Stimulated activated CD8-positive, alpha-beta memory T cell treated with anti-CD3 and anti-CD28 coated beads, Interleukin-7, amount 100 ng/mL, for 4 hours (primary cell): ENCODE measurements at regions not wholly inside any gene's neighbourhood (a gene's known extent, or its start where the extent isn't known, plus 50 kb on each side); places are given as distances from the start of the nearest gene placed in this dataset.
A peak's percentile ranks its signal among the peaks of the same experiment; 100 is the strongest.

Experiments used
- DNase-seq, 2 donors: peaks; one replicate each; pipeline ENCODE4 v3.0.0-alpha.2; 2020; ENCODE audit warnings: low read depth in 2 of 2

DNA sequence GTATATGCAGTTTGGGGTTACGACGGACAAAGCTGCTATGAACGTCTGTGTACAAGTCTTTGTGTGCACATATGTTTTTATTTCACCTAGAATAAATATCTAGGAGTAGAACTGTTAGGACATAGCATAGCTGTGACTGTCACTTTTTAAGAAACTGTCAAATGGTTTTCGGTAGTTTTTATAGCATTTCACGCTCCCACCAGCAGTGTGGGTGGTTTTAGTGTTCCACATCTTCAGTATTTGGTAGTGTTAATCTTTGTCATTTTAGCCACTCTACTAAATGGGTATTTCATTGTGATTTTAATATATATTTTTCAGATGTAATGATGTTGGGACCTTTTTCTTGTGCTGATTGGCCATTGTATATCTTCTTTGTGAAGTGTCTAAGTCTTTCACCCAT, 109.1 kb upstream of the BCAT1 start:
- no peak for DNase-seq

DNA sequence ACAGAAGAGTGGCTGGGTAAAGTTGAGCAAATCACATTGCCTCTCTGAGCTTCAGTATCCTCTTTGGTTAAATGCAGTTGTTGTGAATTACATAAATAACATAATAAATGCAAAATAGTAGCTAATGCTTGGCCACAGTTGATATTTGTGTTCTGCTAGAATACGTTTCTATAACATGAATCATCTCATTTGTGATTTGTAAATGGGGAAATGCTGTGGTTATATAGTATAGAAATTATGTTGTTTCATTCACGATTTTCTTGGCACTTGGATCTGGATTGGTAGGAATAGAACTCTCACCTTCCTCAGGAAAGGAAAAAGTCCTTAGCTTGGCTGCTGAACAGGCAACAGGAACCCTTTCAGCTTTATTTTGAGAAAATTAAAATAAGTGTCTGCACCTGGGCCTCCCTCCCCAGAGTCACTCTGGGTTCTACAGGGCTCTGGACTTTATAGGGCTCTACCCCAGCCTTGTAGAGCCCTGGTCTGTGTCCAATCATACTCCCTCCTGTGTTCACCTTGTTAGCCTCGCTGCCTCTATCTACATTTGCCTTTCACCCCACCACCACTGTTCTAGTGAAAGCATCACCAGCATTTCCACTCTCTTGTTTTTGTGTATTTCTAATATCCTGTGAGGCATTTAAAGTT, 107.7 kb upstream of the BCAT1 start:
- DNase-seq = no peak

DNA sequence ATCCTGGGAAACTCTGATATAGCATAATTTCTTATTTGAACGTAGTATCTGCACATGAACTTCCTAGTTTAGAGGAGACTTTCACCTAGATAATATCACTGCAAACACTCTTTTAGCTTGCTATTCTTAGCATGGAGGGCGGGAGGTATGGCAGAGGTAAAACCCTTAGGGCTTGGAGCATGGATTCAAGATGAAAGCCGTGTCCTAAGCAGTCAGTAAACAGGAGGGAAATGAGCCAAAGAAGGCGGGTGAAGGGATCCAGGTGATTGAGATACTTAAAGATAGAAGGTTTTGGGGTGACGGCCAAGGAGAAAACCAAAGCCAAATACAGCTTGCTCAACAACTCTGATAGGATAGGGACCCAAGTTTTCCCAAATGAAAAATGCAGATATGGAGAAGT, 107.1 kb upstream of the BCAT1 start:
- DNase-seq = no peak

DNA sequence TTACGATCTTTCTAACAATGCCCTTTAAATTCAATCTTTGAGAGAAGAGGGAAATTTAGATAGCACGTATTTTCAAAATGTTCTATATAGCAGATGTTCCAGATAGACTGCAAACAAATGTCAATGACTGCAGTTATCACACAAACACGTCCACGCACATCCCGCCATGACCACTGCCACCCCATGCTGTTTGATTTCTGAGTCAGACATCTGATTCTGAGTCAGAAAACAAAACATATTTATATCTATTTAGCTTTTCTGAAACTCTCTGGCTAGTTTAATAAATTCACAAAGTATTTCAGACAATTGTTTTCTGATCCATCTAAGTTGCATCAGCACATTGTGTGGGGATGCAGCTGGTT, 105.9 kb upstream of the BCAT1 start:
- DNase-seq = peak; percentile 39 to 40

DNA sequence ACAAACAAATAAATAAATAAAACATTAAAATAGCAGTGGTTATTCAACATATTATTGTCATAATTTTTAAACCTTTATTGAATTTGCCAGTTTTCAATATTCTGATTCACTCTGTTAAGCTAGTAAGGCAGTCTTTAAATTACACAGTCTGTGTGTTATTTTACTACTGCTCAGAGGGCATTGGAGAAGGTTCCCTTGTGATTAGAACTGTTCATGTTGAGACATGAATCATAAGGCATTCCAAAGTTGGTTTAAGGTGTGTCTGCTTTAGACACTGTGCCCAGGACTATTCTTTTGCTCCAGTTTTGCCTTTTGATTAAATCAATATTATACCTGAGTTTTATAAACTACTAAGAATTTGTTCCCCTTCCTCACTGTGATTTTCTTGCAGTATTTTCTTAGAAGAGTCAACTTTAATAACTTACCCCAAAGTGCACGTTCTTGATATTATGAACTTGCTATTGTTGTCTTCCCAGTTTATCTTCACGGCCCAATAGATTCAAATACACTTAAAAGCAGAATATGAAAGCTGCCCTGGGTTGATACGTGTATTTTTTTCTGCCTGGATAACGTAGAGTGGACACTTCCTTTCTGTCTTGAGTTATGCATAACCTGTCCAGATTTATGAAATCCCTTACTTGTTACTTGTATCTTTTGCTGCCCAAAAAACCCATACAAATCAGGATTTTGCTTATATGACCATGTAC, 105.3 kb upstream of the BCAT1 start:
- no peak for DNase-seq

DNA sequence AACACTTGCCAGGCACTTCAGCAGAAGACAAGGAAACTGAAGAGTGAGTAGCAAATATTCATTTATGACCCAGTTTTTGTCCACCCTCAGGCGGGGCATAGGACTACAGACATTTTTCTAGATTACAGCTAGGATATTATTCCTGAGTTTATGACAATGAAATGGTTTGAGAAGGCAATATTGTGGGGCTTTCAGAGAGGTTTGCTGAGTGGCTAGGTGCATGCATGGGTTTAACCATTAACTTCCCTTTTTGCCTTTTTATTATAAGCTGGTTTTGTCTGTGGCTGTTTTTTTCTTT, 104.0 kb upstream of the BCAT1 start:
- DNase-seq = no peak

DNA sequence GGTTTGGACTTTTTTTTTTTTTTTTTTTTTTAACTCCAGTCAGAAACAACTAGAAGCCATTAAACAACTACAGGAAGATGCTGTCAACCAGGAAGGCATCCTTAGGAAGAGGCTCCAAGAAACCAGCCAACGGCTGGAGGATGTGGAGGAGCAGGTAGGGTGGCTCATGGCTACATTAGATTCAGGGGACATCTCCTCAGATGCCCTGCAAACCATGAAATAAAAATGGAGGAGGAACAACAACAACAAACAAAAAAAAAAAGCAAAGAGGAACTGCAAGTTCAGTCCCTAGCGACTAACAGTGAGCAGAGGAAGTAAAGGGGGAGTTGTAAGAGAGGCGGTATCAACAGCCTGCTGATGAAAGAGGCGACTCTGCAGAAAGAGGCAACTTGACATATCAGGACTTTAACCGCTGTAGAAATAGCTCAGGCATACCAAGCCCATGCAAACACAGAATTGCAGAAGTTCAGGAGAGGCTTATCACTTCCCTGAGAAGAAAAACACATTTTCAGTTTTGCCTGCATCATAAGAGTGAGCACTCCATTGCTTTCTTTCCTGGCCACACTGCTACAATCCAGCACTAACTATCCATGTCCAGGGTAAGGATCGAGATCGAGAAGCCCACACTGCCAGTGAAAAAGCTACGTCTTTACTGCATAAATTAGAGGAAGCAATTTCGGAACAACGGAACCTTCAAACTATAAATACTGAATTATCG, 103.5 kb upstream of the BCAT1 start:
- peak; percentile 10 to 30 for DNase-seq

DNA sequence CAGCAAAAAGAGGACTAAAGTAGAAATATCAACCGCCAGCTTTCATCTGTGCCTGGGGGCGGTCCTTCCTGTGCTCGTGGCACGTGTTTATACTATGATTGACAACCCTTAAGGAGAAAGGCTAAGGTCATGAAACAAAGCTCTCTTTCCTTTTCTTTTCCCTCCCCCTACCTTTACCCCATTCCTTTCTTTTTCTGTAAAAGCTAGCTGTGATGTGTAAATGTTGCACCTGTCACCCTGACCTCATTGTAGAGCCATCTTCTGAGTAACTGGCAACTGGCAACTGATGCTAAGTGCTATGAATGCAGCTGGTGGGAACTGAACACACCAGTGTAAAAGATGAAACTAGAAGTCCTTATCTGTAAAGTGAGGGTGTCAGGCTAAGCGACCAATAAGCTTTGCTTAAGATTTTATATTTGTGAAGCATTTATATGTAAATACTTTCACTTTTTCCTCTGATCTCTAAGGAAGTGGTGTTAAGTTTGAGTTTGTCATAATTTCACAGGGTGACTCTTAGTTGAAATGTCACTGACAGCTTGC, 102.8 kb upstream of the BCAT1 start:
- peak; percentile 28 to 31 for DNase-seq

DNA sequence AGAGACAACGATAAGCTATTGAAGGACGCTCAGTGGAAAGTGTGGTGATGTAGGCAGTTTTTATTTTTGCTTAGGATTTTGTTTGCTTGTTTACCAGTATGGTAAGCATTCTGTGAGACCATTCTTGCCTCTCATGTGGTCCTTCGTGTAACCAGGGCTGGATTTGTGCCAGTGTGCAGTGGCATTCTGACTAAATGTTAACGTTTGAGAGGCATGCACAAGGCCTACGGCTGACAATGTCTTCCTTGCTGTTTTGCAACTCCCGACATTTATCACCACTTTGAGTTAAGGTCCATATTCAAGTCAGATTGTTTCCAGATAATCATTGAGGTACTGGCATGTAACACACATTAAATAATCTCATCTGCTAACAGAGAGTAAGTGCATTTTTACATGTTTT, 102.3 kb upstream of the BCAT1 start:
- DNase-seq = no peak

DNA sequence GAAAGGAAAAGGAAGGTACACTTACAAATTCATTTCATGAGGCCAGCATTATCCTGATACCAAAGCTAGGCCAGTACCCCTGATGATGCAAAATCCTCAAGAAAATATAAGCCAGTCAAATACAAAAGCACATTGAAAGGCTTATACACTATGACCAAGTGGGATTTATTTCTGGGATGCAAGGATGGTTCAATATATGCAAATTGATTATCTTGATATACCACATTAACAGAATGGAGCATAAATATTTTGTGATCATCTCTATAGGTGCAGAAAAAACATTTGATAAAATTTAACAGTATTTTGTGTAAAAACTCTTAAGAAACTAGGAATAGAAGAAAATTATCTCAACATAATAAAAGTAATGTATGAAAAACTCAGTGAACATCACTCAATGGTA, 97.0 kb upstream of the BCAT1 start:
- no peak for DNase-seq

DNA sequence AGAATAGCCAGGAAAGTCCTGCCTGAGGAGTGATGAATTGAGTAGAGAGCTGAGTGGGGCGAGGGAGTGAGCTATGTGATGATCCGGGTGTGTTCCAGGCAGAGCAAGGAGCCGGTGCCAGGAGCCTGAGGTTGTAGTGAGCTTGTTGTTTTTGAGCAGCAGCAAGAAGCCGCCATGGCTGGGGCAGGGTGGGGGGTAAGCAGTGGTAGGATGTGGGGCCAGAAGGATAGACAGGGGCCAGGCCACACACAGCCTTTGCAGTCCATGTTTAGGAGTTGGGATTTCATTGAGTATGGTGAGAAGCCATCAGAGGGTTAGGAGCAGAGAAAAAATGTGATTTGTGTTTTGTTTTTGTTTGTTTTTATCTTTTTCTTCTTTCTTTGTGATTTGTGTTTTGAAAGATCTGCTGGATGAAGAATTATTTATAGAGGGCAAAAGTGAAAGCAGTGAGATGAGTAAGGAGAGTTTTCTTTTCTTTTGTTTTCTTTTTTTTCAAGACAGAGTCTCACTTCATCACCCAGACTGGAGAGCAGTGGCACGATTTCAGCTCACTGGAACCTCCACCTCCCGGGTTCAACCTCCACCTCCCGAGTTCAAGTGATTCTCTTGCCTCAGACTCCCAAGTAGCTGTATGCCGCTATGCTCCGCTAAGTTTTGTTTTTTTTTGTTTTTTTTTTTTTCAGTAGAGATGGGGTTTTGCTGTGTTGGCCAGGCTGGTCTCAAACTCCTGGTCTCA, 92.3 kb upstream of the BCAT1 start:
- DNase-seq = no peak

DNA sequence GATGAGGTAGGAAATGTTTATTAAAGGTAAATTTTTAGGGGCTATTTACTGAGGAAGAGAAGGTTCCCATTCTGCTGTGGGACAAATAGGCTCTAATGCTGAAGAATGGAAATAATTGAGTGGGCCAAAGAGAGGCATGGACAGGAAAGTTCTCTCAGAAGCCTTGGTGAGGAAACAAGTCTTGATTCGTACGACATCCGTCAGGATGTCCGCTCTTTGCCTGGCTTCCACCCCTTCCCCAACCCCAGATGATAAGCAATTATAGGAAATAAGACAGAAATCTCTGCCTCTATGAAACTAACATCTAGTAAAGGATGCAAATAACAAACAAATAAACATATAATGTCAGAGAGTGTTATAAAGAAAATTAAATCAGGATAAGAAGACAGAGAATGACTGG, 91.7 kb upstream of the BCAT1 start:
- DNase-seq = no peak

DNA sequence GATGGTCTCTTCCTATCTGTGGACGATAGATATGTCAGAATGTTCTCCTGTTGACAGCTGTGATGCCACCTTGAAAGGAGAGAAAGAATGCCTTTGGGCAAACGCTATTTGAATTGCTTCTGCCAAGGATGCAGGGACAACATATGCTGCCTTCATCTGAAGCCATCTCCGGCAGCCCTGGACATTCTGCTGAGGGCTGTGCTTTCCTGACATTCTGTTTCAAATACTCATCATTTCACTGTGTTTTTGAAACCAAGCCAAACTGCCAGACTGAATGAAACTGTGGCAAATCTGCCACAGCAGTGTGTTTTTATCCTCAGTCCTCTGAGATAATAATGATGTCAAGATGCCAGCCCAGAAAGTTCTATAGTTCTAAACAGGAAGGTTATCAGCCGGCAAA, 85.8 kb upstream of the BCAT1 start:
- DNase-seq = no peak

DNA sequence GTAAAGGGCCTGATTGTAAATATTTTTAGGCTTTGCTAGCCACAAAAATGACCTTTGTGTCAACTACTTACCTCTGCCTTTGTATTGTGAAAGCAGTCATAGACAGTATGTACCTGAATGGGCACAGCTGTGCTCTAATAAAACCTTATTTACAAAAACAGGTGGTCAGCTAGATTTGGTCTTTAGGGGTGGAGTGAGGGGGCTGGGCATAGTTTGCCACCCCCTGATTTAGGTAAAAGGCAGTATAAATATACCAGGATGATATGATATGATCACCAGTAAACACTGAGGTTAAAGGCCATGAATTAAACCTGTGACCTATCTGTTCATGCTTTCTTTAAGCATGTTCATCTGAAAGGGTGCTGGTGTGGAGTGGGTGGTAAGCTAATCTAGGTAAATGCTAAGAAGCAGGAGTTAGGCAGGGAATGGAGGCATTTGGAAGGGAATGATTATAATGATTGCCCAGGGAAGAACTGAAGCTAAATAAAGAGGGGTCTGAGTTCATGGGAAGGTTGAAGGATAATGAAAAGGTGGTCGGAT, 77.1 kb upstream of the BCAT1 start:
- no peak for DNase-seq

DNA sequence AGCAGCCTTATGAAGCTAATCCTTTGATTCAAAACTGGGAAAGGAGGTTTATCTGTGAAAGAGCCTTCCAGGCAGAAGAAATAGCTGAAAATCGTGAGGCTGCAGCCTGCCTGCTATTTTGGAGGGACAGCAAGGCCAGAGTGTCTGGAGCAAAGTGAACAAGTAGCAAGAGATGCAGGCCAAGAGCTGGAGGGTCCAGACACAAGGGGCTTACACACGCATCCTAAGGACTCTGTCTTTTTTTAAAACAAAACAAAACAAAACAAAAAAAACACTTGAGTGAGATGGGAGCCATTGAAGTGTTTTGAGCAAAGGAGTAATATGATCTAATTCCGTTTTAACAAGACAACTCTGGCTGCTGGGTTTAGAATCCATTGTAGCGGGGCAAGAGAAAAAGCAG, 76.4 kb upstream of the BCAT1 start:
- DNase-seq = no peak

DNA sequence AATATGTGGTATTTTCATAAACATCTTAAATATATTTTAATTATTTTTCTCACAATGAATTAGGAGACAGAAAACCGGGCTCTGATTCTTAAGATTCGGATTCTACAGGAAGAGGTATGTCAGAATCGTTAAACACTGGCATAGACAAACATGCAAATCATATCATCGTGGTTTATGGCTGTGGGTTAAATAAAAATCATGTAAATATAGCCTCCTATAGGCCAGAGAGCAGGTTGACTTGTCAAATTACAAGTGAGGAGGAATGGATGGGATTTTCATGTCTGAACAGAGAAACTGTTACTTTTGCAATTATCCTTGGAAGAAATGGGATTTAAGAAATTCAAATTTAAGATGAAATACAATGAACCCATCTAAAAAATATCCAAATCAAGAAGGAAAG, 74.9 kb upstream of the BCAT1 start:
- no peak for DNase-seq

DNA sequence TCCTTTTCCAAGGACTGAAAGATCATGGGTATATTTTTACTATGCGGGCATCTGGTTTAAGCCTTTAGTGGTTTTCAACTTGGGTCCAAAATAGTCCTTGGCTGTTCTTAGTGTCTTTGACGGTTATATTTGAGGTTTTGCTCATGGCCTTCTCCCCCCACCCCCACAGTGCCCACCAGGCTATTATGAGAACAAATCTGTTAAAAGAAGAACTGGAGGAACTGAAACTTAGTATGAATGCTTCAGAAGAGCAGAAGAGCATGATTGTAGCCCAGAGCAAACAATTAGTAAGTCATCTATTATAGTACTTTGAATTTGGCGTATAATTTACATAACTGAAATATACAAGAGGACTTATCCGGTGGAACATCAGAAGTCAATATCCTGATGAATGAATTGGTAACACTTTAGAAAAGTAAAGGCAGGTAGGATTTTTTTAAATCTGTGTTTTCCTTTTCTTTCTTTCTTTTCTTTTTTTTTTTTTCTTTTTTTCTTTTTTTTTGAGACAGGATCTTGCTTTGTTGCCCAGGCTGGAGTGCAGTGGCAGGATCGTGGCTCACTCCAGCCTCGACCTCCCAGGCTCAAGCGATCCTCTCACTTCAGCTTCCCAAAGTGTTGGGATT, 71.8 kb upstream of the BCAT1 start:
- DNase-seq = no peak

DNA sequence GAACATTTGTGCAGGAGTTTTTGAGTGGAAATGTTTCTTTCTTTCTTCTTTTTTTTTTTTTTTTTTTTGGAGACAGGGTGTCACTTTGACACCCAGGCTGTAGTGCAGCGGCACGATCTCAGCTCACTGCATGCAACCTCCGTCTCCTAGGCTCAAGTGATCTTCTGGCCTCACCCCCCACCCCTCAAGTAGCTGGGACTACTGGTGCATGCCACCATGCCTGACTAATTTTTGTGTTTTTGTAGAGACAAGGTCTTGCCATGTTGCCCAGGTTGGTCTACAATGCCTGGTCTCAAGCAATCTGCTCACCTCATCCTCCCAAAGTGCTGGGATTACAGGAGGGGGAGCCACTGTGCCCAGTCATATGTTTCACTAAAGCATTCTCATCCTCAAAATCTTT, 69.2 kb upstream of the BCAT1 start:
- no peak for DNase-seq

DNA sequence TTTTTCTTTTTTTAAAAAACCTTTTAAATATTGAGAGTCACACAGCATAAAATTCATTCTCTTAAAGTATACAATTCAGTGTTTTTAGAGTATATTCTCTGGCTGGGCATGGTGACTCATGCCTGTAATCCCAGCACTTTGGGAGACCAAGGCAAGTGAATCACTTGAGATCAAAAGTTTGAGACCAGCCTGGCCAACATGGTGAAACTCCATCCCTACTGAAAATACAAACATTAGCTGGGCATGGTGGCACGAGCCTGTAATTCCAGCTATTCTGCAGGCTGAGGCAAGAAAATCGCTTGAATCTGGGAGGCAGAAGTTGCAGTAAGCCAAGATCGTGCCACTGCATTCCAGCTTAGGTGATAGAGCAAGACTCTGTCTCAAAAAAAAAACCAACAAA, 68.4 kb upstream of the BCAT1 start:
- DNase-seq = no peak

DNA sequence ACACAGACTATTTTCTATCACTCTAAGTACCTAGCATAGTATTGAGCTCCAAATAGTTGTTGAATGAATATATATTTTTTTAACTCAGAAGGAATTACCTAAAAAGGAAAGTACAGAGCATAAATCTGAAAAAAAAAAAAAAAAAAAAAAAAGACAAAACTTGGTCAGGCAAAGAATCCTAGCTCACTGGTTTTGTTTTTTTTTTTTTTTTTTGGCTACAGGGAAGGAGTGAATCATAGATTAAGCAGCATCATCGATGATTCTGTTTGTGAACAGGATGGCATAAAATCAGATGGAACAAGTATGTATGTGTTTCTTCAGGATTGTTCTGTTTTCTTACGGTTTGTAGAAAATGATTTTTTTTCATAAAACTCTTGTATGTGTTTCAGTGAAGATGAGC, 66.1 kb upstream of the BCAT1 start:
- no peak for DNase-seq

DNA sequence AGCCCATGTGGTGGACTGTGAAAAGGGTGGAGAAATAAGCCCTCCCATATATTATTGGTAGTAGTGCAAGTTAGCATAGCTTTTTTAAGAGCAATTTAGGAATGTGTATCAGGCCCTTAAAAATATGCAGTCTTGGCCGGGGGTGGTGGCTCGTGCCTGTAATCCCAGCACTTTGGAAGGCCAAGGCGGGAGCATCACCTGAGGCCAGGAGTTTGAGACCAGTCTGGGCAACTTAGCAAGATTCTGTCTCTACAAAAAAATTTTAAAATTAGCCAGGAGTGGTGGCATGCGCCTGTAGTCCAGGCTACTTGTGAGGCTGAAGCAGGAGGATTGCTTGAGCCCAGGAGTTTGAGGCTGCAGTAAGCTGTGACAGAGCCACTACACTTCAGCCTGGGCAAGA, 64.2 kb upstream of the BCAT1 start:
- no peak for DNase-seq
